A673 (cell line): ENCODE measurements at regions not wholly inside any gene's neighbourhood (a gene's known extent, or its start where the extent isn't known, plus 50 kb on each side); places are given as distances from the start of the nearest gene placed in this dataset.

Experiments used
- CTCF ChIP-seq: fragments of 300-800, 200-600 bp; sonication (generic); conservative IDR thresholded peaks from 2 replicates; pipeline ENCODE4 v1.5.1; 2017; ENCODE audit warnings: low read depth, mild to moderate bottlenecking, antibody characterized with exemption, low read length, moderate library complexity, mixed read lengths
- EZH2 ChIP-seq: fragments of 200-600 bp; sonication (generic); IDR thresholded peaks from 2 replicates; pipeline ENCODE4 v1.6.1; 2017; ENCODE audit warnings: borderline replicate concordance, low read depth, mild to moderate bottlenecking, mixed read lengths, antibody characterized with exemption, low read length; ENCODE audit not compliant: poor library complexity, severe bottlenecking

- TF ChIP-seq CTCF = no peak
- no peak for TF ChIP-seq EZH2
Measured at GRCh38 chr2:2645162-2645855, 314.2 kb upstream of the MYT1L start.
